GM12891 (cell line): ENCODE measurements at regions not wholly inside any gene's neighbourhood (a gene's known extent, or its start where the extent isn't known, plus 50 kb on each side); places are given as distances from the start of the nearest gene placed in this dataset.

Experiments used
- DNase-seq: peaks from one replicate; pipeline ENCODE4 v3.0.0; 2011; ENCODE audit warnings: low spot score; ENCODE audit not compliant: insufficient read length
- FAIRE-seq: peaks from 2 replicates; lab custom pipeline; 2011; peaks lifted over from hg19 to GRCh38; lab: Jason Lieb, UNC
- PAX5 ChIP-seq: IDR thresholded peaks from 2 replicates; pipeline ENCODE4 v1.6.1; 2011; ENCODE audit warnings: low read length, moderate library complexity, mild to moderate bottlenecking; ENCODE audit not compliant: insufficient read depth, severe bottlenecking
- POLR2A ChIP-seq: IDR thresholded peaks from 2 replicates; pipeline ENCODE4 v1.6.1; 2011; ENCODE audit warnings: low read depth, low read length, control low read depth
- POLR2AphosphoS5 ChIP-seq: IDR thresholded peaks from 2 replicates; pipeline ENCODE4 v1.6.1; 2011; ENCODE audit warnings: low read depth, low read length, control low read depth
- POU2F2 ChIP-seq: IDR thresholded peaks from 2 replicates; pipeline ENCODE4 v1.6.1; 2011; ENCODE audit warnings: low read depth, mild to moderate bottlenecking, control low read depth, low read length, moderate library complexity
- SPI1 ChIP-seq: IDR thresholded peaks from 2 replicates; pipeline ENCODE4 v1.6.1; 2011; ENCODE audit warnings: low read depth, low read length, control low read depth
- TAF1 ChIP-seq: IDR thresholded peaks from 2 replicates; pipeline ENCODE4 v1.6.1; 2011; ENCODE audit warnings: low read depth, low read length, control low read depth

DNA sequence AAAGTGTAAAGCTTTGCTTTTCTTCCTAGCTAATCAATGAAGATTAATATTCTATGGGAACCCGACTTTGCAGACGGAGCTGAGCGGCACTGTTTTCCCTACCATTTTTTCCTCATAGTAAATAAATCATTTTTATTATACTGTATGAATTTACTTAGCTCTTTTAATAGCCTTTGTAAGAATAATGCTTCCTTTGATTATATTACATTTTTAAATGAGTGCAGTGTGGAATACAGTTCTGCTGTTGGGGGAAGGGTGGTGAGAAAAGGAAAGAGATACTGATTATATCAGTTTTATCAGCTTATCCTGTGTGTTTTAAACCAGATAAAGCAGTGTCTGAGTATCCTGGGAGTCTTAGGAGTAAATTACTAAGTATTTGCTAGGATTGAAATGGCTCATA, 221.4 kb upstream of the RBFOX1 start:
- TF ChIP-seq PAX5 (no peak), TAF1 (no peak), POLR2AphosphoS5 (no peak), SPI1 (no peak), POLR2A (no peak), POU2F2 (no peak)
- no peak for DNase-seq
- FAIRE-seq, result no peak

DNA sequence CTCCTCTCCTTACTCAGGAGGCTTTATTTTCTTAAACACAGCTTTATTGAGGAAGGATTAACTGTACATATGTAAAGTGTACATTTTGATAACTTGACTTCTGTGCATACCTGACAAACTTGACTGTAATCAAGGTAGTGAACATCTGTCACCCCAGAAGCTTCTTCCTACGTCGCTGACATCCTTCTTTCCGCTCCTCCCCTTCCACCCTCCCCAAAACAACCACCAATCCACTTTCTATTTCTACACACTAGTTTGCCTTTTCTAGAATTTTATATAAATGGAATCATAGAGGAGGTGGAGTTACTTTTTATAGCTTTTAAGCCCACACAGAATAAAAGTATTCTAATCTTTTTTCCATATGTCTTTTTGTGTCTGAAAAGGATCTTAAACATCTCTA, 225.2 kb upstream of the RBFOX1 start:
- no peak for FAIRE-seq
- DNase-seq, result no peak
- TF ChIP-seq POLR2A, result no peak
- no peak for TF ChIP-seq PAX5

DNA sequence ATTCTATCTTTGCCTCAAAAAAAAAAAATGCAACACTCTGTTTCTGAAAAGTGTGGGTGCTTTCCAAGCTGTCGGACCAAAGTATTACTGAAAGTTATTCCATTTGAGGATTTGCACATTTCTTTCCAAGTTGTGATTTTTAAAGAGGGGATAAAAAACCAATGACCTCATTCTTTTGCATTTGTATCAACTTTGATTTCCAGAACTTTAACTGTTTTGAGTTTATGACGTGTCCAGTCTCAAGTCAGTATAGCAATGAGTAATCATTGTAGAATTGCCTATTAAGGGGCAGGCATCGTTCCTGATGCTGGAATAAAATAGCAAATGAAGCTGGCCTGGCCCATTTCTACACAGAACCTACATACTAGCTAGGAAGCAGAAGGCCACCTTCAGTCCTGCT, 229.6 kb upstream of the RBFOX1 start:
- FAIRE-seq (no peak), DNase-seq (no peak)
- no peak for TF ChIP-seq TAF1
- TF ChIP-seq SPI1, result no peak

DNA sequence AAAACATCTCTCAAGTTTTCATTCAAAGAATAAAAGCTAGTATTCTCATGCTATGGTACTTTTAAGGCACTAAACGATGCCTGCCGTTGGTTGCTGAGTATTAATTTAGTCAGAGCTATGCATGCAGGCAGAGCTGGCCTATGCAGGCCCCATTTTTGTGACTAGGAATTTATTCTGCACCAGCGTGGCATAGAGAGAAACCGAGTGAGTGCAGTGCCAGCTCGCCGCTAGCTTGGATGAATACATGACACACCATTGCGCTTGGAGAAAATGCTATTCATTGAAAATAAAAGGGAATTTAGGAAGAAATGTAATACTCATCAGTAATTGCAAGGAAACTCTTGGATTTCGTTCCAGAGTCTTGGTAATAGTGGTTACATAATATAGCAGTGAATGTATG, 231.6 kb upstream of the RBFOX1 start:
- no peak for FAIRE-seq
- TF ChIP-seq POLR2AphosphoS5 (no peak), POLR2A (no peak), SPI1 (no peak), PAX5 (no peak), POU2F2 (no peak), TAF1 (no peak)
- DNase-seq, result no peak

DNA sequence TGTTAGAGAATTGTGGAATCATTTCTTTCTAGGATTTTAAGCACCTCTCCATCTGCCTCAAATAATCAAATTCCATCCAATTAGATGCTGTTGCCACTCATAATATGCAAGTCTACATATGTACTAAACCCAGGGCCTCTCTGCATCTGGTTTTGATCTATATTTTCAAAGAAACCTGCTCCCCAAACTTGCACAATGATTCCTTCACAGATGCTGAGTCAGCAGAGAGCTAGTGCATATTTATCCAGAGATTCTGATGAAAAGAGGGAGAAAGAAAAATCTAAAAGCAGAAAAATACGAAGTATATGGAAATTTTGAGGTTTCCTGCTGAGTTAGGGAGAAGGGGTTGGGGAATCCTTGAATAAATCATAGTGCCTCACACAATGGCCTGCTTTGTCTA, 235.1 kb upstream of the RBFOX1 start:
- FAIRE-seq, result no peak
- TF ChIP-seq PAX5, result no peak
- no peak for TF ChIP-seq POU2F2
- no peak for TF ChIP-seq SPI1
- no peak for TF ChIP-seq POLR2A
- no peak for TF ChIP-seq POLR2AphosphoS5
- TF ChIP-seq TAF1, result no peak

DNA sequence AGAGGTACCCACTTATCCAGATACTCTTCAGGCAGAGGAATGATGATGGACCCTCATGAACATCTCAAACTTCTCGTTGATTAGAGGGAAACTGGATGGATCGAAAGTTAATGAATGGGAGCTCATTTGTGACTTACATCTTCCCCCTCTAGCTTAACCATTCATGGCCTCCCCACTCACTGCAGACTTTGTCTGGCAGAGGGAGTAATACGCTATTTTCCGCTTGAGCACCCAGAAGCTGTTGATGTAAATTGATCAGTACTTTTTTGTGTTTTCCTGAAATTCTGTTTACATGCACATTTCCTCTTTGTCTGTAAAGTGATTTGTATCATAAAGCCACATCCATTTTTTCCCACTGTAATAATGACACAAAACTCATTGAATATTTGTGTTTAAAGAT, 239.1 kb upstream of the RBFOX1 start:
- DNase-seq (no peak), FAIRE-seq (no peak)
- TF ChIP-seq POLR2AphosphoS5, result no peak
- no peak for TF ChIP-seq TAF1
- no peak for TF ChIP-seq POLR2A
- no peak for TF ChIP-seq POU2F2
- no peak for TF ChIP-seq PAX5
- TF ChIP-seq SPI1, result no peak

More for the DNA sequence above, 235.1 kb upstream of the RBFOX1 start:
- no peak for DNase-seq

DNA sequence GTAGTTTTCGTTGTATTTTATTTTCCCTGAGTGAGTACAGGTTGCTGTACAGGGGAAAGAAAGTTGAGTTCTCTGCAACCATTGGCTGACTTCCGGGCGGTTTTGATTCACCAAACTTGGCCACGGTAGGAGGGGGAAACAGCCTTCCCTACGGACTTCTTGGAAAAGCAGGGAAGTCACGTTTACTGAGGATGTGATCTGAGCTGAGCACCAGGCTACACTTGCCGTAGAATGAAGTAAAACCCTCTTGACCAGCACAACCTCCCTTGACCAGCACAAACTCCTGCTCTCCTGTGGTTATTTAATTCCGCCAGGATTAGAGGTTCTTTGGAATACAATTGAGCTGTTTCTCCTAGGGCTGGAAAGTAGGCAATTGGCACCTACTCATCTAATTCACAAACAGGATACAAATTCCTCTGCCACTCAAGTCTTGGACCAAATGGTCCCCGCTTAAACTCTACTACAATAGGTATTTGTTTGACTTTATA, 242.0 kb upstream of the RBFOX1 start:
- DNase-seq (no peak), FAIRE-seq (no peak)
- TF ChIP-seq POLR2A (no peak), PAX5 (no peak), TAF1 (no peak), POLR2AphosphoS5 (no peak), SPI1 (no peak), POU2F2 (no peak)

DNA sequence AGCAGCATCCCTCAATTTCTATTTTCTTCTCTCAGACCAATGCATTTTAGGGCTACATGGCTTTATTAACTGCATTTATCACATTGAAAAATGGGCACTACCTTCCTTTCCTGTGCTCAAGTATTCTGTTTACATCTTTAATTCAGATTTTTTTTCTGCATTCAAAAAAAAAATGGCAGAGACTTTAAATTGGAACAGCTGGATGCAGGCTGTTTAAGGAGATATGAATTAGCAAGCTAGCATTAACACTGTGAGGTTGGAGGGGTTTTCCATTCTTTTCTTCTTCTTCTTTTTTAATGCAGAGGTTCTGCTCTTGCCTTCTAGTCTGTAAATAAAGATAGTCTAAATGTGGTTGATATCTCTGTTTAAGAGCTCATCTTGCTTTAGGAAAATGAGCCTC, 242.9 kb upstream of the RBFOX1 start:
- FAIRE-seq, result no peak
- TF ChIP-seq TAF1 (no peak), POLR2A (no peak), POLR2AphosphoS5 (no peak)
- DNase-seq, result no peak

DNA sequence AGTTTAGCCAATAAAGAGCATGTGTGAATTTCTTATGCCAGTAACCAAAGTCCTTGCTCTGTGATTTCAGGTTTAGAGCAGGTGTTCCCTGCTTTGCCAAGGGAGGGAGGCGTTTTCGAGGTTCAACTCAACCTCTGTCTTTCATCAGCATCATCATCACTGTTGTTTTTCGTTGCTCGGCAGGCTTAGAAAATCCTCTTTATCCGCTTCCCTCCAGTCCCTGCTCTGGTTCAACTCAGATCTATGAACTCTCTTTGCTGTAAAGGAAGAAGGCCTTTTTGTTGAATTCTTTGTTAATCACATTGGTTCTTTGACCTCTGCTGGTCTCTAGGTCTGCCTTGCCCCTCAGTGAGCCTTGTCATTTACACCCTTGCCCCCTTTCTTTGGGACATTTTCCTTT, 243.9 kb upstream of the RBFOX1 start:
- DNase-seq (no peak), FAIRE-seq (no peak)
- TF ChIP-seq POLR2A (no peak), POU2F2 (no peak), POLR2AphosphoS5 (no peak), PAX5 (no peak), TAF1 (no peak), SPI1 (no peak)

DNA sequence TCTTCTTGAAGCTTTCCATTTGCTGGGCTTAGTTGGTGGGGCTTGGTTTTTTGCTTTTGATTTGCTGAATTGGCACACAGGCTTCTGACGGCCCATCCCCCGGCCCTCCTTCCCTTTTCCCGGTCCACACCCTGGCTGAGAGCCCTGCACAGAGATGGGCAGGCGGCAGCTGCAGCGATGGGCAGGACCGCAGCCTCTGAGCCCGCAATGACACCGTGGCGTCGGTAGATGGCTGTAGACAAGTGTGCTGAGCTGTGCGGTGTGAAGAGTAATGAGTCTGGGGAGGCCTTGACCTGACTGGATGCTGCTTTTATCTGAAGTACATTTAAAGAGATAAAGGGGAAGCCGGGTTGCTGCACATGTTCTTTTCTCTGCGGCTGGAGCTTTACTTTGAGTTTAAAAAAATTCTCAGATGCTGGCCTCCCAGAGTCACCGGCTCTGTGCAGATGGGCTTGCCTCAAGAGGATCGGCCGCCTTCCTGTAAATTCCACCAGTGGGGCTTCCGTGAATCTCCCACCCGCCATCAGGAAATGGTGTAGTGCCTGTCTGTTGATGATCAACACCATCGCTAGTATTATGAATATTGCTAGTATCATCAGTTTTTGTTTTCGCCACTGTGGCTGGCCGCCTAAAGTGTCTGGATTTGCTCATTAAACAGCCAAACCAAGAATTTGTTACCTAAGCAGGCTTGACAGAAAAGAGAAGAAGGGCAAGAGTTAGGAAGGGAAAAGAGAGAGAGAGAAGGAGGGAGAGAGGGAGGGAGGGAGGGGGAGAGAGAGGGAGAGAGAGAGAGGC, 245.6 kb upstream of the RBFOX1 start:
- FAIRE-seq, result no peak
- no peak for DNase-seq

More for the DNA sequence above, 245.6 kb upstream of the RBFOX1 start:
- TF ChIP-seq POLR2A (no peak), TAF1 (no peak), POLR2AphosphoS5 (no peak)
